DMS 273 treated with DMSO at 0.1 percent for 48 hours (cell line): ENCODE measurements at regions not wholly inside any gene's neighbourhood (a gene's known extent, or its start where the extent isn't known, plus 50 kb on each side); places are given as distances from the start of the nearest gene placed in this dataset.

Source experiments
- DNase-seq: peaks from one replicate; lab custom pipeline; 2025; lab: John Stamatoyannopoulos, UW

DNA sequence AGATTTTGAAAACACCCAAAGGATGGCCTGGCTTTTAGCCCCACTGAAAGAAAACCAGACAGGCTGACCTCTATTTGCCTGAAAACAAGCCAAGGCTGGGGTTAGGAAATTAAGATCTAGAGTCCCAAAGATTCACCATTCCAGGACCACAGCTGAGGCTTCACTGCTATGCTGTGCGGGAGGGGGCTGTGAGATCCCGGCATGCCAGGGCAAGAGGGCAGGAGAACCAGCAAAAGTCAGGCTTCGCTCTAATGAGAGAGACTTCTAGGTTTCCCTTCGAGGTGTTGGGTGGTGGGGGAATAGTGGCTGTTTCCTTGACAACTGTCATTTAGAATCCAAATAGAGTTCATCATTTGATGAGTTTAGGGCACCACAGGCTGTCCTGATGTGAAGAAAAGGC, 152.9 kb upstream of the NFIB start:
- no peak for DNase-seq

DNA sequence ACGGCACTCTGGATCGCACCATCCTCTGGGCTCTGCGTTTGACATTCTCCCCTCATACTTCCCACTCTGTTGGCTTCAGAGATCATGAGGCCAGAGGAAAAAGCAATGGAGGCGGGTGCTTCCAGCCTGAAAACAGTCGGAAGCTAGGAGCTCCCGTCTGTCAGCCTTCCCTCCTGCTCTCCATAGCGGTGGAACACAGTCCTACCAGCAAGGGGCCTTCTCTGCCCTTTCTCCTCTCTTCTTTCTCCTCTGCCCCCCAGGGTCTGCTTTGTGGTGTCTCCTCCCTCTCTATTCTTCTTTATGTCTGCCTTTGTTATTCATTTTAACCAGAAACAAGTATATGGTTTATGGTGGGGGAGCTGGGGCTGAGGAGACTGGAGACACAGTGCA, 152.5 kb upstream of the NFIB start:
- no peak for DNase-seq

DNA sequence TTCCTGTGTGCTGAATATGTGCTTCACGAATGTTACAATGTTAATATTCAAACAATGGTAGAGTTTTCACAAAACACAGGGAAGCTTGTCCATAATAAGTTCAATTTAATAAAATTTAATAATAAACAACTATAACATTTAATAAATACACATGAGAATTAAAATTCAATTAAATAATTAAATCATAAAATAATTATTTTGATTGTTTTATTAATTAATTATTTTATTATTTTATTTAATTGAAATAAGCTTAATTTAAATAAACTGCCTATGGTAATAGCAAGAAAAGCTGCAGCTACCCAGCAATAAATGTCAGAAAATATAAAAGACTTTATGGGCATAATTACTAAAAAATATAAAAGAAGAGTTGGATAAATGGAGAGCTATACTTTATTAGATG, 149.0 kb upstream of the NFIB start:
- DNase-seq: no peak

DNA sequence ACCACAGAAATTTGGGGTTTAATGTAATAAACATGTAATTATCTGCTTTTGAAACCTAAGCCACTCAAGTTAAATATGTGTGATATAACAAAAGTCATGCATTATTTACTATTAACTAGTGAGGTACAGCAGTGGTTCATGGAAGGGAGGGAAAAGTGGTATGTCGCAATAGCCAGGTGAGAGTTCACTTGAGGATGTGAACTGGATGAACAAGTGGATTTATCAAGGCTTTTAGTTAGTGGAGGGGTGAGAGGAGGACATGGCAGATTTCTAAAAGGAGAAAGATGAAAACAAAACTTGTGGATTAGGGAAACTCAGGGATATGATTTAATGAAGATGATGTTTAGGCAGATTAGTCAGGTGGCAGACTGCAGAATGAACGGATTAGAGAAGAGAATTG, 141.3 kb upstream of the NFIB start:
- DNase-seq: no peak

DNA sequence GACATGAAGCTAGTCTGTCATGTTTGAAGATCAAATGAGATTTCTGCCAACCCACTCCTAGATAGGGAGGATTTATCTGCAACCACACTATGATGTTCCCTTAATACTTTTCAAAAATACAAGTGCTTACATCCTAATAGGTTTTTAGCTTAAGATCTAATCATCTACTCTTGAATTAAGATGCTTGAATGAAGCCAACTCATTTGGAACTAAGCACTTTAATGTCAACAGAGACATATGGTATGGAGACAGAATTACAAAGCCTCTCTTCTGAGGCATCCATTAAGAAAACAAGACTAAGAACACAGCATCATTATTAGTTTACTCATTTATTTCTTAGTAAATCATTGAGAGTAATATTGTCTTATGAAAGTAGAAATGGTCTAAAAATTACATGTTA, 139.3 kb upstream of the NFIB start:
- peak; percentile 66 for DNase-seq

DNA sequence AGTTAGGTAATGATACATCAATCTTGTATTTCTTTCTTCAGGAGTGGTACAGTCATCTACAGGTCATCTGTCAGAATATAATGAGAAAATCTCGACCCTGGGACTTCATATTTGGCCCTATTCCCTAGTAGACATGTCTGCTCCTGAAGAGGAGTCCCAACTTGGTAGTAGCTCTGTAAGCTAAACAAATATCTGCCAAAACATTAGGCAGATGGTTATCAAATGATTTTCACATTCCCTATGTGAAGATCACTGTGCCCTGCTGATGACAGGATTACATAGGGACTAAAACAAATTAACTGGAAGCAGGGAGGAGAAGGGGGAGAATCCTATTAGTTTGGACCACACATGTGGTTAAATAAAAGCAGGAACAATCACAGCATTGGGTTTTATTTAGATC, 138.6 kb upstream of the NFIB start:
- peak; percentile 23 for DNase-seq

DNA sequence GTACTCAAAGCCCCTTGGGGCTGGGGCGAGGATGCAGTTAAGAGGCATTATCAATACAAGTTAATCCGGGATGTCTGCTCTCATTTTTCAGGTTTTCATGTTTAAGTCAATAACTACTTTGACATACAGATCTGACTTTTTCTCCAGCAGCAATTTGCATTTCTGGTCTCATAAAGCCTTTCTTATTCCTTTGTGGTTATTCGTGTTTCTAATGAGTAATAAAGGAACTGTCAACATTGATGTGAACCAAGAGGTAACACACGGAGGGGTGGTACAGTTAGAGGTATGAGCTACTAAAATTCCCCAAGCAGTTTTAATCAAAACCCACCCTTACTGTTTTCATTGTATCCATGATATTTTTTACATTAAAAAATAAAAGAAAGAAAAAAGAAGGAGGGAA, 138.0 kb upstream of the NFIB start:
- no peak for DNase-seq

DNA sequence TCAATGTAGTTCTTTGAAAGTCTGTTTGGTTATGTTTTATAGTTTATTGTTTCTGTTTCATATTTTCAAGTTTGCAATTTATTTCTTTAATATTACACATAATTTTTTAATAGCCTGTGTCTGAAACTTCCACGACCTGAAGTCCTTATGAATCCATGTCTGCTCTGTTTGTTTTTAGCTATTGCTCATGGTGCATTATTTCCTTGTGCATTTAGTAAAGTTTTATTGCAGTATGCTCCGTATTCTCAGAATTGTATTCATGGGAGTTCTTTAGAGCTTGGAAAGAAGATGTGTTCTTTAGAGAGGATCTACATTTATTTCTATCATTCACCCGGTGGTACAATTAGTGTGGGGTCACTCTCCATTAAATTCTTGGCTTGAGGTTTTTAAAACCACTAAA, 133.2 kb upstream of the NFIB start:
- DNase-seq: no peak

DNA sequence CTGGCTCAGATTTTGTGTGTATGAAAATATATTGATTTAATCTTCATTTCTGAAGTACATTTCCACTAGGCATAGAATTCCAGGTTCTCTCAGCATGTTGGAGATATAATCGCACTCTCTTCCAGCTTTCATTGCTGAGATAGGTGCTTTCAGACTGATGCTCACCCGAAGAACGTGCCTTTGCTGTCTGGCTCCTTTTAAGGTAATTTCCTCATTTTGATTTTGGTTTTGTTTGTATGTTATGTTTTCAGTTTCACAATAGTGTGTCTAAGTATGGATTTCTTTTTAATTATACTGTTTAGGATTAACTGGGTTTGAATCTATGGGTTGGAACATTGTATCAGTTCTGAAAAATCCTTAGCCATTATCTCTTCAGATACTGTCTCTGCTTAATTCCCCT, 132.0 kb upstream of the NFIB start:
- no peak for DNase-seq

DNA sequence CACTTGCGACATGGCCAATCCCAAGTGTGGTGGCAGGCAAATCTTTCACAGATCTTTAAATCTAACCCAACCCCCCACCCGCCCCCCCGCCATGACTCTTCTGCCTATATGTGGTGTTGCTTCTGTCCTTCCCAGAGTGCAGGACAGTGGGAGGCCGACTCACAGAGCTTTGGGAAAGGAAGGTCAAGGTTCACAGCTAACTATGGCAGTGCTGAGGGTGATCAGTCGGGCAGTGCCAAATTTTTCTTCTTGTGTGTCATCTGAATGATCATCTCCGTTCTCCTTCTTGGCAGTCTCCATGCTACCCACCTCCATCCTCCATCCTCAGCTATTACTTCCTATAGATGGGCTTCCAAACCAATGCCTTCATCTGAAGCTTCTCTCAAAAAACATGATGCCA, 129.0 kb upstream of the NFIB start:
- no peak for DNase-seq

DNA sequence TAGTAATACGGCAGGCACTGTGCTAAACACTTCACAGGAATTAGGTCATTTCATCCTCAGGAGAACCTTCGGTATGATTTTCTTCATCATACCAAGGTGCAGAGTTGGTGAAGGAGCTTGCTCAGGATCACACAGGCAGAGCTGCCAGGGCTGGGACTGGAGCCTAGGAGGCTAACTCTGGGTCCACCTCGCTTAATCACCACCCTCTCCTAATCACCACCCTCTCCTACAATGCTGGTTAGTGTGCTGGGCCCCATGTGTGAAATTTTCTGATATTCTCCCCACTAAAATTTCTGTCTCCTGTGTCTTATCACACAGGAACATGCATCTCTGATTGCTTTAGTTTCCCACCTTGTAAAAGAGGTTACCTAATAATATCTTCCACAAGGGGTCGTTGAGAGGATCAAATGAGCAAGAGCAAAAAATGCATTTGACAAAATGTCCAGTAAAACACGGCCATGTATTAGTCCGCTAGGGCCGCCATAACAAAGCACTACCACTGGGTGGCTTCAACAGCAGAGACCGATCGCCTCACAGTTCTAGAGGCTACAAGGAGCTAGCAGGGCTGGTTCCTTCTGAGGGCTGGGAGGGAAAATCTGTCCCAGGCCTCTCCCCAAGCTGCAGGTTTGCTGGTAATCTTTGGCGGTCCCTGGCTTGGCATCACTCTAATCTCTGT, 128.2 kb upstream of the NFIB start:
- DNase-seq: no peak

DNA sequence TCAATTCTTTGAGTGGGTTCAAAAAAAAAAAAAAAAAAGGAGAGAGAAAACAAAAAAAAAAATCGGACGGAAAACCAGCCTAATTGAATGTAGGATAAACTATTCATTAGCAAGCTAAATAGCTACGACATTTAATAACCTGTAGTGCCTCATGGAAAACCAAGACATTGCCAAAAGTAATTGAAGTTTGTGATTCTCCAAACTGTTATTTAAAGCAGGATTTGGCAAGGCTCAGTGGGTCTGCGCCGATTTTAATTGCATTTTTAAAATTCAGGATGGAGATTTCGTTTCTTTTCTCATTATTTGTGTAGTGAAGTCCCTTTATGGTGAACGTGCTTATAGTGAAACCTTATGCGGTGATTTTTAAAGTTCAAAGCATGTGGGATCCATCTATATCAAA, 127.2 kb upstream of the NFIB start:
- no peak for DNase-seq

DNA sequence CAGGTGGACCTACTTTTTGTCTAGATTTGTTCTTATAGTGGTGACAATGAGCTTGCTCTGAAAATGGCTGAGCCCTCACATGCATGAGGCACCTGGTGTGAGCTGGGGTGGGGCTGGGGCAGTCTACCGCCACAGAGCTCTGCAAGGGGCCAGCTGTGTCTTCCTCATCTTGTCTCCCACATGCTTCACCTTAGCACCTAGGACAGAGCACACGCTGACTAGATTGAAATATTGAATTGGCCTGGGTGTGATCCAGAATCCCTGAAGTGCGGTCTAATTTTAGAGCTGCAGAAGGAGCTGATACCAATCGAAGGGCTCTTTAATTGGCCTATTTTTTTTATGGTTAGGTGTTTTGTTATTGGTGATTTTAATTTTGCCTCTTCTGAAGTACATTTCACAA, 126.1 kb upstream of the NFIB start:
- no peak for DNase-seq

DNA sequence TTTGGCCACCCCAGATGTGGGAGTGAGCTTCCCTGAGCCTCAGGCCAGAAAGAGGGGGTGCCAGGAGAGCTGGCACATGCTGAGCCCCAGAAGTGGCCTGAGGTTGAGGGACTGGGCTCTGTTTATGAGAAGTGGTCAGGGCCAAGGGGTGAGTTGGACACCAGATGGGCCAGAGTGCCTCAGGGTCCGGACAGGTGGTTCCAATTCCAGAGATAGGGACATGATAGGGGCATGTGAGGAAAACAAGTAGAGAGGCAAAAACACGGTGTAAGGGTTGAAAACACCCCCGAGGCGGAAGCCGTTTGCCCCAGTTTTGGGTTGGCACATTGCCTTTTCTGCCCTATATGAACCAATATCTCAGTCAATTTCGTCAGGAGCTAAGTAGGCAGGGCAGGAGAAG, 125.6 kb upstream of the NFIB start:
- no peak for DNase-seq

DNA sequence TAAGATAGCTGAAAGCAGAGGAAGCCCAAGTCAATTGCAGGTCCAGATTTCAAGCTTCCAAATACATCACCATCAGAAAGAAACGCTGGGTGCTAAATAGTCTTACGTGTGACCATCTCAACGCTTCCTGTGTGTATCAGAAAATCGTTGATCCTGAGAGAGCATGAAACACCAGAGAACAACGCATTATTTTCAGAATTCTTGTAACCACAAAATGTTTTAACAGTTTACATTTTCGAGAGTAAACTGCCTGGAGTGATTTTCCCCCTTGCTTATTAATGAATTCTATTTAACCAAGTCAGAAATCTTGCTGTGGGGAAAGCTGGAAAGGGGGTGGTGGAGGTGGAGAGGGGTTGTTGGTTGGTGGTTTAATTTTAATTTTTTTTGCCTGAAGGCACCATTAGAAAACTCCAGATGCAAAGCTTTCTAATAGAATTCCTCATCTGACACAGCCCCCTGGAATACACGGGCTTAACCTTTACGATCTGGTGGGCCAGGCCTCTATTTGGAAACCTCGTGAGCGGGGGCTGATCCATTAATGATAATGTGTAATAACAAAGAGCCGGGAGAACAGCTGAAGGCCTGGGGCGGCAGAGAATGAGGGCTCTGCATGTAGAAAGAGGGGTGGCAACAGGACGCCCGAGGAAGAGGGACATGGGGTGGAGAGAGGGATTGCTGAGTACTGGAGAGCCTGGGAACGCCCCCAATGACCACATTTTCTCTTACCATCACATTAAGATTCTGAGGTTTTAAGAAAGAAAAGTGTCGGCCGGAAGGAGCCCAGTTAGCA, 124.5 kb upstream of the NFIB start:
- no peak for DNase-seq

DNA sequence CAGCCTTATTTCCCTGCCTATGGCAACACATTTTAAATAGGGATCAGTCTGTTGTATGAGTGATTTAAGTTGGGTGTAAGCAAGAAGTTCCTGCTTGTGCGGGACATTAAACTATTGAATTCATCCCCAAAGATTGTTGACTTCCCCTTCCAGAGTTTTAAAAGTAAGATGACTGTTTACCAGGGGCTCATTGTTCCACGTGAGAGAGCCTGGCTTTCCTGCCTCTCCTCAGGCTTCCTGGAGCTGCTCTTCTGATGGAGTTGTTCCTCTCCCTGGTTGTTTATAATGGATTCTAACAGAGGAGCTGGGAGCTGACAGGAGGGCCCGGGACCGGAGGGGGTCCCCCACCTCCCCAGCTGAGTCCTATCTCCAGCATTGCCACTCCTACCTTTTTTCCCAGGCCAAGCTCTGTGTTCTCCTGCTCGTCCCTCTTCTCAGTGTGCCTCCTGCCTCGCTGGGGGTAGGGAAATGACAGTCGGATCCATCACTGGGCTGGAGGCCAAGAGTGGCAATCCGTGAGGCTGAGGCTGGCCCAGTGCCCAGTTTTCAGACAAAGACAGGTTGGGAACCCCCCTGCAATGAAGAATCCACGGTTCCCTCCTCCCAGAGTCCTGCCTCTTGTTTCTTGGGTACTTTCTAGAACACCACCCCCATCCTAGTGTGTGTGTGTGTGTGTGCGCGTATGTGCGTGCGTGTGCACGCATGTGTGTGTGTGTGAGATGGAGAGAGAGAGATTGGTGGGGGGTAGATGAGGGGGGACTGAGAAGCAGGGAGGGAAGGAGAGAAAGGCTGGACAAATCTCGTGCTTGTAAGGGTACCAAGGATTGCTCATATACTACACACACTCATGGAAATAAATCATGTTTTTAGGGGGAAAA, 123.7 kb upstream of the NFIB start:
- peak; percentile 7 for DNase-seq

DNA sequence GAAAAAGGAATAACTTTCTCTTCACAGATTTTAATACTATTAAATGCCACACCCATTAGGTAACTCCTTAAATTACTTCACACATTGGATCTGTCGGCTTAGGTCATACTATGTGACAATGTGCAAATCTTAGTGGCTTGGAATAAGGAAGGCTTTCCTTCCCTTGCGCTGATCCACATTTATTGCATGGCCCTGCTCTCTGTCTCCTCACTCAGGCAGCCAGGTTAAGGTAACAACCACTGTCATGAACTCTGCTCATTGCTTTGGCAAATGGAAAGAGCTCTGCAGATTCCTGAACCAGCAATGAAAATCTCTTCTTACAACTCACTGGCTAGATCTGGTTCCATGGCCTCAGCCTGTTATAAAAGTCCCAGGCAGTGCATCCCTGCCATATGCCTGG, 121.9 kb upstream of the NFIB start:
- DNase-seq: no peak

DNA sequence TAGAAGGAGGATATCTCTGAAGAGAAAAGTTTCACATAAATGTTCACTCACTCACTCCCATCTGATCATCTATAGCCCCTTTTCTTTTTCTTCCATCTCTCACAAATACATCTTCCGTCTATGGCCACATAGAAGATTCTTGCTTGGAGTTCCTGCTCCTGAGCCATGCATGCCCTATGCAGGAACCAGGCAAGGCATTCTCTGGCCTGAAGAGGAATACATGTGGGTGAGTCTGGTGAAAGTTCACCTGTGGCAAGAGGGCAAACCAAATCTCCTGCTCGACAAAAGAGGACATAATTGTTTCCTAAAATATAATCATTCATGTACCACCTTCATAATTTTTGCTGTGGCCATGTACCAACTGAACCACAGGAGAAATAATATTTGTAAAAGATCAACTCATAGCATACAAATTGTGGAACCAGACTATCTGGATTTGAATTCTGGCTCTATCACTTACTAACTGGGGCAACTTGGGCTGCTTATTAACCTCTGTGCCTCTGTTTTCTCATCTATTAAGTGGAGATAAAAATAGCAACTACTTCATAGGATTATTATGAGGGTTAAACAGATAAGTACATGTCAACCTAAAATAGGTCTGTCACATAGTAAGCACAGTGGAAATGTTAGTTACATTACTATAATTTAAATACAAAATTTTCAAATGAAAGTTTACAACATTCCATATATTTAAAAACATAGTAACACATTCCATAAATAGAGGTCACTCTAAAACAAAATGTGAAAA, 121.2 kb upstream of the NFIB start:
- DNase-seq: no peak

DNA sequence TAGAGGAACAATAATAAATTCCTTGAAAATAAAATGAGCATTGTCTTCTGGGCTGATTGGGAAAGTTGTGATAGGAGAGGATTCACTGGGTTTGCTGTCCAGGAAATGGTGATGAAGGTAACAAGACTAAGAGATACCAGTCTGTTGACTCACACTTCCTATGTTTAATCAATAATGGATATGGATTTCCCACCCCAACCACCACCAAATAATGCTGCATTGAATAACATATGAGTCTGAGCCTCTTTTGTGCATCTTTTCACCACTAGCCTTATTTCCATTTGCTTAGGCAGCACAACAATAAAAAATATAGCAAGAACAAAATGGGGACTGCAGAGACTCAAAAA, 120.2 kb upstream of the NFIB start:
- DNase-seq: no peak

DNA sequence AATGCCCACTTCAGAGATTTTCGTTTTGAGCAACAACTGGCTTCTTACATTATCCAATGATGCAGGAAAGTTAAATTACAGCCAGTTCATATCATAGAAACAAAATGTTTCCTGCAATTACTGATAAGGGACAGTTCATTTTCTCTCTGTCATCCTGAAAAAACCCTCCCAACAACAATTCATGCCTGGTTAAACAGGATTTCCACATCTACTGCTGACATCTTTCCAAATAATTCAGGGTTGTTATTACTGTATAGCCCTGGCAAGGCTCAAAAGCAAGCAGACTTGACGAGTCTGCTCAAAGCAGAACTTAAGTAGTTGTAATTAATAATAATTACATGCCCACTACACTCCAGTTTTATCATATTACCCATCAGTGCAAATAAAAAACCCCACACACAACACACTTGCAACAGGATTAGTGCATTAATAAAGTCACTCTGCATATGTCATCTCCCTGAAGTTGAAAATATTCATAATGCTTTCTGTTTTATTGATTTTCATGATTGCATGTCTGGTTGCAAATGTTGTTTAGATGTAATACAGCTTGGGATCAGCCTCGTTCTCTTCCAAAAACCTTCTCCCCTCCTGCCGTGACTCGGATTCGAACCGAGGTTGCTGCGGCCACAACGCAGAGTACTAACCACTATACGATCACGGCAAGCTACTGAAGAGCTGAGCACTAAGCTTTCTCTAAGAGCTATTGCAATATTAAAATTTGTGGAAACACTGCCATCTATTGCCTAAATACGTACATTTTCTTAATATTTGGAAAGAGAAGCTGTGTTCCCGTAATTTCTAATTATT, 119.6 kb upstream of the NFIB start:
- peak; percentile 43 for DNase-seq

DNA sequence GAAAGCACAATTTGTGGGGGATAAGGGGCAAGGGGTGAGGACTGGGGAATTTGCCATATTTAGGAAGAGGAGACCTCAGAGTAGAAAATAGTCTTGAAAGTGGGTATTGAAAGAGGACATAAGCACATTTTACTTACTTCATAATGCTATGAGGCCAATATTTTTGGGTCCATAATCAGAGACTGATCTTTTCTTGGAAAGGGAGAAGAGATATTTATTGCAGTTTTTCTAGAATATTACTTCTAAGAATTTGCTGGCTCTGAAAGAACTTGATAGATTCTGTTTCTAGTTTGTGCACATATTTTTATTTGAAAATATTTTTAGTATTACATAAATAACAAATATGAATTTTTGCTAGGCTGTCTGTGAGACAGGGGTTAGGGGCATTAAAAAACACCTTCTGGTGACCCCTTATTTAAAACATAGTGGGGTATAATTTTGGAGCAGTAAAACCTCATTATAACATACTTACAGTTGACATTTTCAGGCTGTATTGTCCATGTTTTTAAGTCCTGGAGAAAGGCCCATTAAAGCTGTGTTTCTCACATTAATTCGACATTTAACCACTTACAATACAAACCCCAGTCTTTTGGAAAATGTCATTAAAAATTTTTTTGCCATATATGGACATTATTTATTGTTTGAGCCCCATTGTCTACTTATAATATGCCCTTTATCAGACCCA, 118.9 kb upstream of the NFIB start:
- DNase-seq: no peak
